ENCODE measurements at regions not wholly inside any gene's neighbourhood (a gene's known extent, or its start where the extent isn't known, plus 50 kb on each side); places are given as distances from the start of the nearest gene placed in this dataset.
"Not testable (repeated sequence)": the region's sequence is repeated elsewhere in the genome, so short reads cannot be mapped to it uniquely, and the experiment has no call there.

DNA sequence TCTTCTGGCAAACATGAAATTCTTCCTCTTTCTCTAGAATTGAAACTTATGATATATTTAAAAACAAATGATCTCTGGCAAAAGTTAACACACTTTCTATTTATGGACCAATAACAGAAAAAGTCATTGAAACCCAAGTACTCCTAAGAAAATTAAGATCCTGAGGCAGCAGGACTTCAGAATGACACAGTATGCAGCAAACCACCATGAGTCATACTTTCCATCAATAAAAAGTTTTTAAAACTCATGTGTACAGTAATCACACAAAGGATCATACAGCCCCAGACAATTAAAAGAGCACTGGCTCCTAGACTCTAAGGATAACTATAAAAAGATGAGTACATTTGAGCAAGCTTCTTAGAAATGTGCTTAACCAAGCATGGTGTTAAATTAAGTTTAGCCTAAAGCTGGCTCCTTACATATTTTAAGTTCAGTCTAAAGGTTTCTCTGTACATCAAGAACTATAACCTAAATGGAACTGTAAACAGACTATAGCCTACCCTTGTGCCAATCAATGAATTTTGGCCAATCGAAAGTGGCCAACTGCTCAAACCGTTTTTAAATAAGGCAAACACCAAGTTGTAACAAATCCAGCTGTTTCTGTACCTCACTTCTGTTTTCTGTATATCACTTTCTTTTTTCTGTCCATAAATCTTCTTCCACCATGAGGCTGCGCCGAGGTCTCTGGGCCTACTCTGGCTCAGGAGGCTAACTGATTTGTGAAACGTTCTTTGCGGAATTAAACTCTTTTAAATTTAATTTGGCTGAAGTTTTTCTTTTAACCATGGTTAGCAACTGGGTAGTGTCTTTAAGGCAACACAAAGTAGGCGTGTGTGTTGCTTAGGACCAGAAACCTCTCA is 232.1 kb upstream of the PIK3R1 start:
- no peak for DNase-seq (ENCODE audit: low spot score)

DNA sequence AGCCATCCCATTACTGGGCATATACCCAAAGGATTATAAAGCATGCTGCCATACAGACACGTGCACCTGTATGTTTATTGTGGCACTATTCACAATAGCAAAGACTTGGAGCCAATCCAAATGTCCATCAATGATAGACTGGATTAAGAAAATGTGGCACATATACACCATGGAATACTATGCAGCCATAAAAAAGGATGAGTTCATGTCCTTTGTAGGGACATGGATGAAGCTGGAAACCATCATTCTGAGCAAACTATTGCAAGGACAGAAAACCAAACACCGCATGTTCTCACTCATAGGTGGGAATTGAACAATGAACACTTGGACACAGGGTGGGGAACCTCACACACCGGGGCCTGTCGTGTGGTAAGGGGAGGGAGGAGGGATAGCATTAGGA is 233.4 kb upstream of the PIK3R1 start:
- not testable (repeated sequence) for DNase-seq (ENCODE audit: low spot score)

DNA sequence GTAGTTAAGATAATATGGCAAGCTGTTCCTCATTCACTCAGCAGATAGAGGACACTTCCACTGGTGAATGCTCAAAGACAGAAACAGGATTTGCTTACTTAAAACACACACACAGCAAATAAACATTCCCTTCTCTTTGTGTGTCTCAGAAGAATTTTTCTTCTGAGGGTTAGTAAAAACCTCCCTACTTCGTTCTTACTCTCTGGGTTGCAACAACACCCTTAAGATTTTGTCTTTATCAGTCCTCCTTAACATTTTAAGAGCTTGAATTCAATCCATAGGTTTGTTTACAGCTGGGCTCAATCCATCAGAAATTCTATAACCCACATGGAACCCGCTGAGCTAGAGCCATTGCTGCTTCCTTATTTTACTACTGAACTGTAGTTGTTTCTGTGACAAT is 237.4 kb upstream of the PIK3R1 start:
- no peak for DNase-seq (ENCODE audit: low spot score)

DNA sequence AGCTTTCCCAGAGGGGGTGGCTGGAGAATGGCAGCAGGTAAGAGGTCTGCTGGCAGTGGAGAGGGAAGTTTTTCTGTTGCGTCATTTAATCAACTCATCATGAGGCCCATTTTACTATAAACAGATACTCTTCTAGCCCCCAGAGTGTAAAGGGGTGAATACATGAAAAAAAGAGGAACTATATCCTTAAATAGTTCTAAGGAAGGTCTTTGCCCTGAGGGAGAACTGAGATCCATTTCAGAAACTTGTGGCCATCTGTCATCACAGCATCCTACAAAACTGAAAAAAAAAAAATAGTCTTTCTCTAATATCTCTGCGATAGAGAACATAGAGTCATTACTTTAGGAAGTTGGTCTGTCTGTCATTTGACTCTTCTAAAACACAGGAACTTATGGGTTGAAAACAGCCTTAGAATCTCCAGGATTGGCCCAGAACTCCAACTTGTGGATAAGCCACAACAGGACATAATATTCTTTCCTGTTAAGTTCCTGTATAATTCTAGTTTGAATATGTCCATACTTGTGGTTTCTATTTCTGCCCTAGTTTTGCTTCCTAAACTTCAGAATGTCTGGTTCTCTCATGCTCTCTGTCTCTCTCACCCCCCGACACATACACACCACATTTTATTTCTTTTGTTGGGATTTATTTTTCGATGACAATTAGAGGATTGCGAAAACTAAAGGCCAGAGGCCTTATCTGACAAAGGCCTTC is 238.5 kb upstream of the PIK3R1 start:
- no peak for DNase-seq (ENCODE audit: low spot score)

DNA sequence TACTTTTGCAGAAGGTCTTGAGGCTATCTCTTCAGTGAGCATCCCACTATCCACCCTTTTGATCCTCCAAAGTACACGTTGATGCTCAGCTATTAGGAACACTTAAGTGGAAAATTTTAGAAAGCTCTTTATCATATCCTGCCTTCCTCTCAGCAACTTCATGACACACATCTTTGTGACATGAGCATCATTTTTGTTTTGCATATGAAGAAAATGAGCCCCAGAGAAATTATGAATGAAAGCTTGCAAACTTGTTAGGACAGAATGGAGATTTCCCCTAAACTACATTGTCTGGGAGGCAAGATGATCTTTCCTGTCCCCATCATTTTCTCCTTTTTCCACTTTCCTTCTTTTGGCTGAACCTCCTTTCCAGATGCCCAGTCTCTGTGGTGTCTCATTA is 239.4 kb upstream of the PIK3R1 start:
- DNase-seq (ENCODE audit: low spot score): no peak

DNA sequence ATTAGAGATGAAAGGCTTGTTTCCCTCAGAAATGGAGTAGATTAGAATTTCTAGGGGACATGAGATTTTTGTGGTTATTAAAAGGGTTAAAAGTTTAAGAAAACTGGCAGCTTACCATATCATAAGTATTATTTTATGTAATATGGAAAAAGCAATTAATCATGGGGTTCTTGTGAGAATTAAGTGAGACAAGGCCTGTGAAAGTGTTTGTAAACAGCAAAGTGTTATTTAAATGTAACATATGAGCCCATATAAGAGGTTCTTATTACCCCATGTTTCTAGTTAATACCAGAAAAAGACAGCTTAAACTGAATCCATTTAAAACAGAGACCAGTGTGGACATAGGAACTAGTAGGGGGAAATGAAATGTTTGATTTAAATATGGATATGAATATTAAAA is 241.1 kb upstream of the PIK3R1 start:
- DNase-seq (ENCODE audit: low spot score): no peak

DNA sequence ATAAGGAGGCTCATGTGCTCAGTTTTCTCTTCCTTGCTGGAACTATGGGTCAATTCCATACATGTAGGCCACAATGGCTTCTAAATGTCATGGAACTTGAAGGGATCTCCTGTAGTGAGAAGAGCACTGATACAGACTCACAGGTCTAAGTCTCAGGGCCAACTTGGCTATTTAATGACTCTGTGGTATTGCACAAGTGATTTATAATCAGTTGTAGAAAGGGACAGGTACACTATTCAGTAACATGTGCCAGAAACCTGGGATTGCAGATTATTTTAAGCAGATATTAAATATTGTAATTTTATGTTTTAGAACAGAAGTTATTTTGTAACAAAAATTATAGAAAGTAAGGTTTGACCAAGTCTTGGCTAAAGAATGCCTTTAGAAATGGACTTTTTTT is 241.5 kb upstream of the PIK3R1 start:
- DNase-seq (ENCODE audit: low spot score): no peak

DNA sequence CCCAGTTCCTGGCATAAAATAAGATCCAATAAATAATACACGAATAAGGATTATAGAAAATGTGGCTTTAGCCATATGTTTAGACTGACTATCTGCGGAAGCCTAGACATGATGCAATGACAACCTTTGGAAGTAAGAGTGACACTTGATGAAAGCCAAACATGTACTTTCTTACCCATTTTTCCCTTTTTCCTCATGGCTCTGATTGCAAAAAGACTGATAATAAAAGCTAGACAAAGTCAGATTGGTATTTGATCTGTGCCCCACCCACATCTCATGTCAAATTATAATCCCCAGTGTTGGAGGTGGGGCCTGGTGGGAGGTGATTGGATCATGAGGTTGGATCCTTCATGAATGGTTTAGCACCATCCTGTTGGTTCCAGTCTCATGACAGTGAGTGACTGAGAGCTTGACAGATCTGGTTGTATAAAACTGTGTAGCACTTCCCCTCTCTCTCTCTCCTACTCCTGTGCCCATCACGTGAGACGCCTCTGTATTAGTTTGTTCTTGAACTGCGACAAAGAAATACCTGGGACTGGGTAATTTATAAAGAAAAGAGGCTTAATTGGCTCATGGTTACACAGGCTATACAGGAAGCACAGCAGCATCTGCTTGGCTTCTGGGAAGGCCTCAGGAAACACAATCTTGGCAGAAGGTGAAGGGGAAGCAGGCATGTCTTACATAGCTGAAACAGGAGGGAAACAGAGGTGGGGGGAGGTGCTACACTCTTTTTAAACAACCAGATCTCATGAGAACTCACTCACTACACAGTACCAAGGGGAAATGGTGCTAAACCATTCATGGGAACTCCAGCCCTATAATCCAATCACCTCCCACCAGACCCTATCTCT is 243.4 kb upstream of the PIK3R1 start:
- DNase-seq (ENCODE audit: low spot score): no peak

DNA sequence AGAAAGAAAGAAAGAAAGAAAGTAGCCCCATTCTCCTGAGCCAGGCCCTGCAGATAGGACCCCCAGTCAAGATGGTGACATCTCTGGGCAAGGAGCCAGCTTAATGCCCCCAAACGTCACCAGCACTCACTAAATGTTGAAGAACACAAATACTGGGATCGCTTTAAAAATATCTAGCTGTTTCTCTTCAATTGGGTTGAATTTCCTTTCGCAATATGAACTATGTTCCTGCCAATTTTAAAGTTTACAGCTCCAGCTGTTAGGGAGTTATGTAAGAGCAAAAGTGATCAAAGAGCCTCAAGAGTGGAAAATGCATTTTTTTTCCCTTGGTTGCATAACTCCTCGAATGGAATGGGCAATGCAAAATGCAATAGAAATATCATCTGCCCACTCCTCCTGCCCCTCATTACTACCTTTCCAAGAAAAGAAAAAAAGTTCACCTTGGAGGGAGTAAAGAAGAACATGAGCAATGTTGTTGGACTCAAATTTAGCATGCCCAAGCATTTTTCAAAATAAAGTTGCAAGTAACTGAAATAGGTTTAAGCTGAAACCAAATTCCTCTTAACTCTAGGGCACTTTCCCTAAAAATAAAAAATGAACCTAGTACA is 244.2 kb upstream of the PIK3R1 start:
- no peak for DNase-seq (ENCODE audit: low spot score)

DNA sequence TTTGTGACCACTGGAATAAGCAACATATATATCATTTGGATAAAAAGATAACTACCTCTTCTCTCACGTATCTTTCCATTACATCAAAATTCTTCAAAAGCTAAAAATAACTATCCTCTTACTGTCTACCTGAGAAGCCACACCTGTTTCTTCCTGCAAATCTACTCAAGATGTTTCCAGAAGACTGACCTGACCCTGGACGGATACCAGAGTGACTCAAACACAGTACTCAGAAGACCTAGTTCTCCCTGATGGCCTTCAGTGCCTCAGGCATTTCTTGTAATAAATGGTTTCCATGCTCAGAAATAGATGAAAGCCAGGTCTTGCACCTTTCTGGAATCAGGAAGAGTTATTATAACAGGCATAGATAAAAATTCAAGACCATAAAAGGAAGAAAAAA is 245.9 kb upstream of the PIK3R1 start:
- DNase-seq (ENCODE audit: low spot score): no peak

DNA sequence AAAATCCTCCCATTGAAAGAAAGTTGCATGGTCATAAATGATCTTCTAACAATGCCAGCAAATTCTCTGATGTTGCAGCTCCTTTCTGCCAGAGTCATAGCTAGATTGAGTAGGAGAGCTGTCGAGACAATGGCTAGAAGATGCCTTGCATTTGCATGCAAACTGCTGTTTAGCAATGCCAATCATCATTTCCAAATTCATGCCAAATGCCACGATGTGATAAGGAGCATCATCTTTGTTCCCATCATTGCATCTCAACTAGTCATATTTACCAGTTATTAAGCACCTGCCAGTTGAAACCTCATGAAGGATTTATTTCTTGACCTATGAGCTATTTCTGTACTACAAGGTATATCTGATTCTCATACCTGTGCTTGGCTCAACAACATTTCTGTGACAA is 246.4 kb upstream of the PIK3R1 start:
- DNase-seq (ENCODE audit: low spot score): no peak

DNA sequence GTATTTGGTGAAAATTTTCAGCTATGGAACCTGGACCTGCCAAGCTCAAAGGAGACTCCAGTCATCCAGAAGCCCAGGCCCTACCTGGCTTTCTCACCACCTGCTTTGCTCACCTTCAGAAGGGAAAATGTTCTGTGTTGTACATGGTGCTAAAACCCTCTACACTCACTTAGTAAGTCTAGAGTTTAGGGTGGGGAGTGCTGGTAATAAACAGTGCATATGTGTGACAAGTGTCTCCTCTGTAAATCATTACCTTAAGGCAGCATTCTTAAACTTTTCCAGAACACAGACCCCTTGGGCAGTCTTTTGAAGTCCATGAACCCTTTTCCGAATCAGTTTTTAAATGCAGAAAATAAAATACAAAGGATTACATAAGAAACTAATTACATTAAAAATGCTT is 248.8 kb upstream of the PIK3R1 start:
- DNase-seq (ENCODE audit: low spot score): no peak

DNA sequence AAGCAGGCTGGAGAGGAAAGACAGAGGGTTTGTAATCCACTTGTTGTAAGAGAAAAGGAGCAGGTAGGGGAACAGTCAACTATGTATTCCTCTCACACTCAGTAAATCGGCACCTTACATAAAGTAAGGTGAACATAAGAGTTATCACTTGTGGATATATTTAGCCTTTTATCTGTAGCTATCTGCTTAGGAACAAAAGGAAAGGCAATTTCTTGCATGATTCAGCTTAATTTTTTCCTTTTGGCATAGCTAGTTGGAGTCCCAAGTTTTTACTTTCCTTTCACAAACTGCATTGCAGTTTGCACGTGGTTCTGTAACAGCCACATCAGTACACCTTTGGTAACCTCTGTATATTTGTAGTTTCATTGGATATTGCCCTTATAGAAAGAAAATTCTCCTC is 250.9 kb upstream of the PIK3R1 start:
- no peak for DNase-seq (ENCODE audit: low spot score)

DNA sequence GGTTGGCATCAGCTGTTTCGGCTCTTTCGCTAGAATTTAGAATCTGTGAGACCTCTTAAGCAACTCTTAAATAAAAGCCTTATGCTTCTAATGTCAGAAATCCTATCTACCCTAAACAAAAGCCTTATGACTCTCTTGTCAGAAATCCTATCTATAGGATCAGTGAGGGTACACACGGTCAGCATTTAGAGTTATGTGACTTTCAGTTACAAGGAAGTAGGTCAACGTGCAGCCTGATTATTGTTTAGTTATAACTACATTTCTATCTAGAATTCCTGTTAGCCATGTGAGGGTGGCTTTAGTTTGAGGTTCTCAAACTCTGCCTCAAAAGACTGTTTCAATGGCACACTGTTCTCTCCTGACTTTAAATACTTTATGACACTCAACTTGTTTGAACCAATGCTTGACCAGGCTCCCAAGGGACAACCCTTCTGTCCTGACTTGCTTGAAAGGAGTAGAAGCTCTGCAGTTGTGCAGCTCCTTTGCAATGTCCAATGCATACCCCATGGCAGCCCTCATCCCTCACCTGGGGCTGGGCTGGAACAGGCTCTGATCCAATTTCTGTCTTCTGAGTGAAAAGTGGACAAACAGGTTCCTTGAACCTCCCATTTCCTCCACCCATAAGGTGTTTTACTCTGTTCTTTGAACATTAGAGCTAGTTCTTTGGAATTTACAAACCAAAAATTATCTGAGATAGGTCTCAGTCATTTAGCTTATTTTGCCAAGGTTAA is 251.6 kb upstream of the PIK3R1 start:
- no peak for DNase-seq (ENCODE audit: low spot score)

DNA sequence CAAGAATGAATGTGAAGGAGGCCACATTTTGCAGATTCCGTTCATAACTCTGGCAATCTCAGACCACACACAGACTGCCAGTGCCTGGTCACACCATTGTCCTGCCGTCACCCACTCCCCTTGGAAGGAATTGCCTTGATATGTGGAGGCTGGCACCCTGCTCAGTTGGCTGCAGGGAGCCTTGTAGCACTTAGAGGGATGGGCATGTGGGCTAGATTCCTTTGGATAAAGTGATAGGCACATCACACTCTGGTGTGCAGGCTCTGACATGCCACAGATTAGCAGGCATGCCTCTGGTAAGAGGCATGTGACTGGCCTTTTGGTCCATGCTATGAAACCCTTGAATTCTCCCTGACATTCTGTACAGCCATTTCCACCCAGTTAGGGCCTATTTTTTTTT is 254.6 kb upstream of the PIK3R1 start:
- DNase-seq (ENCODE audit: low spot score): no peak

DNA sequence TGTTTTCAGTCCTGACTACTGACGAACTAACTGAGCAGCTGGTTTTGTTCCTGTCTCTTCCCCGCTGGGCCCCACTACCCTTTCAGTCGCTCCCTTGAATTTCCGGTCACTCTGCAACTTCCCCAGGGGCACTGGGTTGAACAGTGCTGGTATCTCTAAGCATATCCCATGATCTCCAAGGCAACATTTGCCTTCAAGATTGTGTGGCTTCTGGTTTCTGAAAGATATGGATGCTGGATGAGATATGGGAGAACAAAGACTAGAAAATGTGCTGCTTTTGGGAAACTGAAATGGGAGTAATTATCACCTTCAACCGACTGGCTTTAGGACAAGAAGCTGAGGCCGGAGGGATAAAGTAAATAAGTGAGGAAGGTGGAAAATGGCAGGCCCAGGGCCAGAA is 258.2 kb upstream of the PIK3R1 start:
- DNase-seq (ENCODE audit: low spot score): peak; percentile 33

DNA sequence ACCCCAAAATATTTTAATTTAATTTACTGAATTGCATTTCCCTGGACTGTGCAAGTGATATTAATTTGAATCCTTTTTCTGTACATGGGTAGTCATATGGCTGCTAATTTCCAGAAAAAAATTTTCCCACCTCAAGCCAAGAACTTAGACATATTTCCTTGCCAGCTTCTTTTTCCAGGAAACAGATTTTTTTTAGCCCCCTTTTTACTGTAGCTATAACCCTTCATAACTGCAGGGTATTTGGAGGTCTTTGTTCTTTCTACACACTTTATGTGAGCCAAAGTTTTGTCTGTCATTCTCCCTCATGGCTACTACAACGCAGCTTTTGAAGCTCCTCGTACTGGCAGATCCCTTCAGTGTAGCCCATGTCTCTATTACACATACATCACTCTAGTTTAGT is 261.2 kb upstream of the PIK3R1 start:
- no peak for DNase-seq (ENCODE audit: low spot score)

DNA sequence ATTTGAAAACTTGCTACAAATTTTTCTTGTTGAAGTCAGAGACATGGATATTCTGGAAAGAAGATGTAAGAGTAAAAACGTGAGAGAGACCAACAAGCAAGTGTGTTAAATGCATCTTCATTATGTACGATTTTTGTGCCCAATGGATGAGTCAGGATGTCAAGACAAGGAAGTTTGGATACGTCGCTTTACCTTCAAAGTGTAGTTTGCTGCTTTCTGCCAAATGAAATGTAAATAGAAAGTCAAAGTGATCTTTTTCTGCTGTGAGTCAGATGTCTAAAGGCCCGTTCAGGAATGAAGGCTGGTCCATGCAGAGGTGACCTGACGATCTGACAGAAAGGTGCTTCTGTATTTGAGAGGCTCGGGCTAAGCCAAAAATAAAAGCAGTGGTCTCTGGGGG is 273.1 kb upstream of the PIK3R1 start:
- no peak for DNase-seq (ENCODE audit: low spot score)

DNA sequence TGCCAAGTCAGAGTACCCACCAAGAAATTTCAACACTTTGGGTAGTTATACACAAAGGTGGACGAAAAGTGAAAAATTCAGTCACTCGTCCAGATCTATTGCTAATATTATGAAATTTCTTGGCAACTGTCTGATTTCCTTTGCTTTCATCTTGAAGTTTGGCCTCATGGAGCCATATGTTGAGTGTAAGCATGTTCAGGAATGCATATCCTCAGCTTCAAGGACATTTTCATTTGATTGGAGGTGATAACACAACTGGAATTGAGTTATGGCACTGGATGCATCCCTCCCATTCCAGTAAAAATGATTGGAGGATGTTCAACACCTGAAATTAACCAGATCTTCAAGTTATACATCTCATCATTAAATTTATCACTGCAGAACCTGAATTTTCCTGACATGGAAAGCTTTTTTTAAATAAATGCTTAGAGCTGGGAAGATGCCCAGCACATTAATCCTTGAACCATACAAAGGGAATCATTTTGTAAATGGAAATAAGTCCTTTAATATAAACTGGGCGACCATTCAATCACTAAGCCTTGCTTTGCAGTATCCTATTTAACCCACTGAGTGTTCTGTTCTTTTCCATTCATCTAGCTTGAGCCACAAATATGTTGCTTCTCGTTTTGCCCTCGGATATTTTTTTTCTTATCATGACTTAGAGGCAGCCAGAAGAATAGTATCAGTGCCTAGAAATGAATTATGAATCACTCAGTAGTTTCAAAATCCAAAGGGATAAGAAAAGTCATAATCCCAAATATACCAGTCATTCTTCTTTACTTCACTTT is 273.7 kb upstream of the PIK3R1 start:
- DNase-seq (ENCODE audit: low spot score): no peak

DNA sequence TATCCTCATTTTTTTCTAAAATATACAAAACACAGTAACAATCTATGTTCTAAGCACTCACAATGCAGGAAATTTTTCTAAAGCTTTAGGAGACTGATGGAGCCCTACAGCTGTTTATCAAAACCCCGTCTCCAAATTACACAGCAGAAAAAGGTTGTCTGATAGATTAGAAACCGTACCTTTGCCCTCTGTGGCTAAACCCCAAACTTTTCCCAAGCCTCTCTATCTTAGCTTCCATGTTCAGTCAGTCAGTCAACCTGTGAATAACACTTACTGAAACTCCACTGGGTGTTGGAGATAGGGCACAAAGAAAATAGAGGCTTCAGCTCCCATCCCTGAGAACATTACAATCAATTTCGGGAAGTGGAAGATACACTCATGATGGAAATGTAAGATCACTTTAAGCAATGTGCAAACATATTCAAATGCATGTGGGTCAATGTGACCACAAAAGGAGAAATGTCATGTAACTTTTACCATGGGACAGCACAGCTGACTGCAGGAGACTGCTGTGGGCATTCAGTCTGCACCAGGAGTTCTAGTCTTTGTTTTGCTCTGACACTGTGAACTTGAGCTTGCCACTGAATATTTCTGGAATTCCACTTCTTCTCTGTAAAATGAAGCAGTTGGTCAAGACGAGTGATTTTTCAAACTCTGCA is 279.5 kb upstream of the PIK3R1 start:
- no peak for DNase-seq (ENCODE audit: low spot score)

Data from Ammon's horn (tissue), 1 donor.